CD4-positive, alpha-beta memory T cell (primary cell): ENCODE measurements at regions not wholly inside any gene's neighbourhood (a gene's known extent, or its start where the extent isn't known, plus 50 kb on each side); places are given as distances from the start of the nearest gene placed in this dataset.

Source experiments
- CTCF ChIA-PET: fragments of 350-600 bp; sonication (Branson Sonifier 250); formaldehyde crosslinking; loops from one replicate; lab custom pipeline; 2021; ENCODE audit warnings: inconsistent platforms; ENCODE audit not compliant: partially characterized antibody; lab: Charles Lee
- POLR2A ChIA-PET: fragments of 350-600 bp; sonication (Branson Sonifier 250); formaldehyde crosslinking; loops from one replicate; lab custom pipeline; 2021; ENCODE audit not compliant: partially characterized antibody; lab: Charles Lee
- DNase-seq, 5 donors: peaks; one replicate each; pipeline versions ENCODE4 v3.0.0 to v3.0.0-alpha.2; 2020 to 2022; ENCODE audit warnings: mixed read lengths in 1 of 5
- H3K27ac ChIP-seq: one replicate; pipeline ENCODE4 v1.7.0; 2013; ENCODE audit warnings: low read depth, low read length
- H3K27me3 ChIP-seq: 2 replicates; pipeline ENCODE4 v1.7.0; 2013; ENCODE audit warnings: mild to moderate bottlenecking, low read length, moderate library complexity; ENCODE audit not compliant: insufficient read depth
- H3K36me3 ChIP-seq: 2 replicates; pipeline ENCODE4 v1.7.0; 2013; ENCODE audit warnings: mild to moderate bottlenecking, low read length, moderate library complexity; ENCODE audit not compliant: insufficient read depth
- H3K4me1 ChIP-seq: 2 replicates; pipeline ENCODE4 v1.7.0; 2013; ENCODE audit warnings: mild to moderate bottlenecking, low read length, moderate library complexity; ENCODE audit not compliant: insufficient read depth
- H3K4me3 ChIP-seq, 2 donors: one replicate each; pipeline ENCODE4 v1.7.0; 2013; ENCODE audit warnings: low read length in 2 of 2, mild to moderate bottlenecking in 1 of 2
- H3K9me3 ChIP-seq, 2 donors: one replicate each; pipeline ENCODE4 v1.7.0; 2013; ENCODE audit warnings: low read length in 2 of 2, control low read depth in 1 of 2; ENCODE audit not compliant: control insufficient read depth in 1 of 2
- H3K27ac Mint-ChIP-seq, 7 donors: one replicate each; pipeline ENCODE4 v1.8.0; 2020 to 2021; ENCODE audit warnings: mixed read lengths in 7 of 7, mild to moderate bottlenecking in 6 of 7, inconsistent platforms in 3 of 7, moderate library complexity in 3 of 7
- H3K27me3 Mint-ChIP-seq, 2 donors: one replicate each; pipeline ENCODE4 v1.8.0; 2020 to 2021; ENCODE audit warnings: mixed read lengths in 2 of 2
- H3K36me3 Mint-ChIP-seq, 2 donors: one replicate each; pipeline ENCODE4 v1.8.0; 2020 to 2021; ENCODE audit warnings: mixed read lengths in 2 of 2, inconsistent platforms in 1 of 2, mild to moderate bottlenecking in 1 of 2
- H3K4me1 Mint-ChIP-seq, 4 donors: one replicate each; pipeline ENCODE4 v1.8.0; 2020 to 2021; ENCODE audit warnings: mixed read lengths in 4 of 4, mild to moderate bottlenecking in 1 of 4
- H3K4me3 Mint-ChIP-seq, 8 donors: one replicate each; pipeline ENCODE4 v1.8.0; 2020 to 2021; ENCODE audit warnings: mixed read lengths in 8 of 8, mild to moderate bottlenecking in 7 of 8, moderate library complexity in 6 of 8, inconsistent platforms in 3 of 8
- H3K9me3 Mint-ChIP-seq, 8 donors: one replicate each; pipeline ENCODE4 v1.8.0; 2020 to 2021; ENCODE audit warnings: mixed read lengths in 8 of 8, mild to moderate bottlenecking in 5 of 8, inconsistent platforms in 3 of 8, moderate library complexity in 1 of 8
- intact Hi-C: fragments of 100-400 bp; cut with micrococcal nuclease; formaldehyde crosslinking; loops from one replicate; pipeline ENCODE4 v1.15.1; 2023

DNA sequence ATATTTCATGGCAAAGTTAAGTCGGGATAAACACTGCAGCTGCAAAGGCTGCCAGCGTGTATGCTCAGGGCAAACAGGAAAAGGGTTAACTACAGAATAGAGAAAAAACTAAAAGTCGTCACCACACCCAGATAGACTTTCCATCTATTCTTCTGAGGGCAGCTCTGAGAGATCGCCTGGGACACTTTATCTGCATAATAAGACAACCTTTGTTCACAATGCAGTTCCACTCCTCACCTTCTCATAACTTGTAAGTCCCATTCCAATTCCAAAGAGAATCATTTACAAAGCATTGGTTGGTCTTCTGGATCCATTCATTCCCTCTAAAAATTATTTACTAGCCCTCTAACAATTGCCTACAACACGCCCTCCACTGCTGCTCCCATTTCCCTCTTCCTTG is 437.4 kb downstream of the RND3 start:
- Histone ChIP-seq H3K27me3 (no peaks in the 10 kb centered on the region), H3K27ac (no peak overlapping the region), H3K36me3 (no peaks in the 10 kb centered on the region), H3K4me1 (no peaks in the 10 kb centered on the region), H3K9me3 (no peaks in the 10 kb centered on the region), H3K4me3 (no peak overlapping the region)
- H3K36me3 Mint-ChIP-seq = no peaks in the 10 kb centered on the region
- H3K27ac Mint-ChIP-seq = no peak overlapping the region
- CTCF ChIA-PET = no interaction called here
- intact Hi-C loops = no loop called here
- H3K27me3 Mint-ChIP-seq = no peaks in the 10 kb centered on the region
- H3K4me1 Mint-ChIP-seq = peaks cover 0 to 1% (median 0%) of the 10 kb centered on the region in 4 donors
- DNase-seq = no peak
- no peak overlapping the region for H3K4me3 Mint-ChIP-seq
- H3K9me3 Mint-ChIP-seq = peaks cover 0 to 7% (median under 1%) of the 10 kb centered on the region in 8 donors
- POLR2A ChIA-PET = no interaction called here

DNA sequence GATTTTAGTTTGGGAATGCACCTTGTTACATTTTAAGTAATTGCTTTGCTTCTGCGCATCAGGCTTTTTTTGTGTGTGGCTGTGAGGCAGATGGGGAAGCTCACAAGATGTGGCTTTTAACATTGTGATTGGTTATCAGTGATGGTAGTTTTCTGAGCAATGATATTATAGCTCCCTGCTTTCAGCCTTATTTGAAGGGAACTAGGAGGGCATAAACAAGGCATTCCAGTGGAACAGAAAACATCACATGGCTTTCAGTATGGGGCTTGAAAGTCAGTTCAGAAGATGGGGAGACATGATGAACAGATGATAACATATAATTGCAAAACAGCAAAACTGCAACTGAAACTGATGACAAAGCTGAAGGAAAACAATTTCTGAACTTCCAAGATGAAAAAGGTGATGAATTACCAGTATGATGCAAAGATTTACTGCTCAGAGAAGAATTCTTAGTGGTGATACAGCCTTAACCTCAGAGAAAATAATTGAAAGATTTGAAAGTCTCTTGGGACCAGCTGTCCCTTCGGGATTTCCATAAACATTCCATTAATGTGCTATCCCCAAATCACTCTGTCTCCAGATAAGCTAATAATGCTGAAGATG is 439.7 kb downstream of the RND3 start:
- no peaks in the 10 kb centered on the region for H3K9me3 ChIP-seq
- intact Hi-C loops = no loop called here
- no peak overlapping the region for H3K27ac ChIP-seq
- no peaks in the 10 kb centered on the region for H3K27me3 Mint-ChIP-seq
- H3K27me3 ChIP-seq = no peaks in the 10 kb centered on the region
- H3K9me3 Mint-ChIP-seq = peaks cover 0 to 7% (median 0%) of the 10 kb centered on the region in 8 donors
- no peak overlapping the region for H3K27ac Mint-ChIP-seq
- POLR2A ChIA-PET = no interaction called here
- no peak overlapping the region for H3K4me3 ChIP-seq
- no peaks in the 10 kb centered on the region for H3K36me3 Mint-ChIP-seq
- H3K36me3 ChIP-seq = no peaks in the 10 kb centered on the region
- CTCF ChIA-PET = no interaction called here
- H3K4me1 Mint-ChIP-seq = peaks cover 0 to 1% (median 0%) of the 10 kb centered on the region in 4 donors
- no peak for DNase-seq
- H3K4me3 Mint-ChIP-seq = no peak overlapping the region
- H3K4me1 ChIP-seq = no peaks in the 10 kb centered on the region

GRCh38 chr2:150046810-150047209 is 440.7 kb downstream of the RND3 start:
- Histone ChIP-seq H3K4me1 (no peaks in the 10 kb centered on the region), H3K27ac (no peak overlapping the region), H3K36me3 (no peaks in the 10 kb centered on the region), H3K9me3 (no peaks in the 10 kb centered on the region), H3K4me3 (no peak overlapping the region), H3K27me3 (no peaks in the 10 kb centered on the region)
- Mint-ChIP-seq H3K9me3 (peaks cover 0 to 7% (median 0%) of the 10 kb centered on the region in 8 donors), H3K27ac (no peak overlapping the region), H3K36me3 (no peaks in the 10 kb centered on the region), H3K4me3 (no peak overlapping the region), H3K27me3 (no peaks in the 10 kb centered on the region), H3K4me1 (peaks cover 0 to 1% (median 0%) of the 10 kb centered on the region in 4 donors)
- POLR2A ChIA-PET = no interaction called here
- CTCF ChIA-PET = no interaction called here
- no peak for DNase-seq
- intact Hi-C loops = no loop called here

DNA sequence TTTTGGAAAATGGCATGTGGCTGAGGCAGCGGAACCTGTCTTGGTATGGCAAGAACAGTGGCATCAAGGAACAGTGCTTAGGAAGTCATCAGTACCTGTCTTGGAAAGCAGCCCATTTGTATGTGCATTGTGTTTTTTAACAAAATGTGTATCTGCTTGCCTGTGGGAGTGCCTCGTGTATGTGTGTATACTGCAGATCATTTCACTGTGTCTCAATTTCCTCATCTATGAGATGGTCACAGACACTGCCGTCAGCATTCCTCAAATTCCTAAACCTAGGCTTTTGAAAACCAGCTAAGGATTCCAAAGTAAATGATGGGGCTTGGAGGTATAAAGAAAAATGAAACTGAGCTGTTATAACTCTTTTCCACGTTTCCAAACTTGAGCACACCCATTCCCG is 441.3 kb downstream of the RND3 start:
- POLR2A ChIA-PET = no interaction called here
- H3K27me3 Mint-ChIP-seq = no peaks in the 10 kb centered on the region

GRCh38 chr2:150045601-150046000 is 441.9 kb downstream of the RND3 start:
- H3K4me3 Mint-ChIP-seq = no peak overlapping the region
- no peaks in the 10 kb centered on the region for H3K4me1 ChIP-seq
- no peak overlapping the region for H3K27ac ChIP-seq
- H3K27ac Mint-ChIP-seq = no peak overlapping the region
- ChIA-PET CTCF (no interaction called here), POLR2A (no interaction called here)
- peaks cover 0 to 7% (median 0%) of the 10 kb centered on the region in 8 donors for H3K9me3 Mint-ChIP-seq
- intact Hi-C loops = no loop called here
- peaks cover 0 to 1% (median 0%) of the 10 kb centered on the region in 4 donors for H3K4me1 Mint-ChIP-seq
- H3K36me3 Mint-ChIP-seq = no peaks in the 10 kb centered on the region
- no peaks in the 10 kb centered on the region for H3K9me3 ChIP-seq
- no peak for DNase-seq
- H3K36me3 ChIP-seq = no peaks in the 10 kb centered on the region
- H3K27me3 ChIP-seq = no peaks in the 10 kb centered on the region
- no peaks in the 10 kb centered on the region for H3K27me3 Mint-ChIP-seq
- H3K4me3 ChIP-seq = no peak overlapping the region

More for the DNA sequence above, 441.3 kb downstream of the RND3 start:
- Histone ChIP-seq H3K27ac (no peak overlapping the region), H3K4me3 (no peak overlapping the region), H3K27me3 (no peaks in the 10 kb centered on the region), H3K9me3 (no peaks in the 10 kb centered on the region), H3K36me3 (no peaks in the 10 kb centered on the region), H3K4me1 (no peaks in the 10 kb centered on the region)
- intact Hi-C loops = no loop called here
- Mint-ChIP-seq H3K4me3 (no peak overlapping the region), H3K4me1 (peaks cover 0 to 1% (median 0%) of the 10 kb centered on the region in 4 donors), H3K27ac (no peak overlapping the region), H3K36me3 (no peaks in the 10 kb centered on the region), H3K9me3 (peaks cover 0 to 7% (median 0%) of the 10 kb centered on the region in 8 donors)
- no peak for DNase-seq
- CTCF ChIA-PET = no interaction called here

DNA sequence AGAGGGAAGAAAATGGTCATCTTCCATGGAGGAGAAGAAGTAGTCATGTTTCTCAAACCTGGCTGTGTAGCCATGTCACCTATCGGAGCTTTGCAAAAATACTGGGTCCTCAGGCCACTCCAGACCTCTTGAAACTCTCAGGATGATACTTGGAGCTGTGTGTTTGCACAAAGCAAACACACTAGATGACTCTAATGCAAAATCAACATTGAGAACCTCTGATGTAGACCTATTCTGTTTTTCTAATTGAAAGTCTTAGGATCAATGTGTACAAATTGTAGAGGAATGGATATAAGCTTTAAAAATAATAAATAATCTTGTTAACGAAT is 444.3 kb downstream of the RND3 start:
- no peak overlapping the region for H3K4me3 Mint-ChIP-seq
- H3K27ac ChIP-seq = no peak overlapping the region
- H3K27me3 Mint-ChIP-seq = no peaks in the 10 kb centered on the region
- H3K4me1 ChIP-seq = no peaks in the 10 kb centered on the region
- H3K36me3 Mint-ChIP-seq = no peaks in the 10 kb centered on the region
- no peaks in the 10 kb centered on the region for H3K27me3 ChIP-seq
- no peaks in the 10 kb centered on the region for H3K36me3 ChIP-seq
- ChIA-PET POLR2A (no interaction called here), CTCF (no interaction called here)
- no peak overlapping the region for H3K27ac Mint-ChIP-seq
- H3K4me1 Mint-ChIP-seq = peaks cover 0 to 1% (median 0%) of the 10 kb centered on the region in 4 donors
- intact Hi-C loops = no loop called here
- no peak overlapping the region for H3K4me3 ChIP-seq
- H3K9me3 Mint-ChIP-seq = peaks cover 0 to 3% (median 0%) of the 10 kb centered on the region in 8 donors
- H3K9me3 ChIP-seq = no peaks in the 10 kb centered on the region
- no peak for DNase-seq

GRCh38 chr2:150042500-150043171 is 444.8 kb downstream of the RND3 start:
- Mint-ChIP-seq H3K36me3 (no peaks in the 10 kb centered on the region), H3K4me3 (no peak overlapping the region), H3K27ac (no peak overlapping the region), H3K4me1 (peaks cover 0 to 1% (median 0%) of the 10 kb centered on the region in 4 donors), H3K9me3 (peaks cover 0 to 3% (median 0%) of the 10 kb centered on the region in 8 donors), H3K27me3 (no peaks in the 10 kb centered on the region)
- DNase-seq = no peak
- no peaks in the 10 kb centered on the region for H3K9me3 ChIP-seq
- H3K4me3 ChIP-seq = no peak overlapping the region
- intact Hi-C loops = no loop called here
- H3K27ac ChIP-seq = no peak overlapping the region
- H3K4me1 ChIP-seq = no peaks in the 10 kb centered on the region
- no peaks in the 10 kb centered on the region for H3K27me3 ChIP-seq
- ChIA-PET POLR2A (no interaction called here), CTCF (no interaction called here)
- H3K36me3 ChIP-seq = no peaks in the 10 kb centered on the region
